ENCODE measurements at regions not wholly inside any gene's neighbourhood (a gene's known extent, or its start where the extent isn't known, plus 50 kb on each side); places are given as distances from the start of the nearest gene placed in this dataset.

DNA sequence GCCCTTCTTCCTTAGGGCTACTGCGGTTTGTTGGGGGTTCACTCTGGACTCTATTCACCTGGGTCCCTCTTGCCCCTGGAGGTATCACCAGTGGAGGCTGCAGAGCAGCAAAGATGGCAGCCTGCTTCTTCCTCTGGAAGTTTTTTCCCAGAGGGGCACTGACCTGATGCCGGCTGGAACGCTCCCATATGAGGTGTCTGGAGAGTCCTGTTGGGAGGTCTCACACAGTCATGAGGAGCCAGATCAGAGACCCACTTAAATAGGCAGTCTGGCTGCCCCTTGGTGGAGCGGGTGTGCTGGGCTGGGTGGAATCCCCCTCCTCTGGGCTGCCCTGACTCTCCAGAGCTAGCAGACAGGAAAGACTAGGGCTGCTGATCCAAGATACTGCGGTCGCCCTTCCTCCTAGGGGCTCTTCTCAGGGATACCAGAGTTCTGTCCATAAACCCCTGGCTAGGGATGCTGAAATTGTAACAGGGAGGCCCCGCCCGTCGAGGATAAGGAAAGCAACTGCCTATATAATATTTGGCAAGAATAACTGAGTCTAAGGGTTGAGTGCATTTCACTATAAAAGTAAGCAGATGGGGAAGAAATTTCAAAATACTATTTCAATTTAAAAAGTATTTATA, 140.7 kb downstream of the NOL4 start:
- TF ChIP-seq, protein P1, sequence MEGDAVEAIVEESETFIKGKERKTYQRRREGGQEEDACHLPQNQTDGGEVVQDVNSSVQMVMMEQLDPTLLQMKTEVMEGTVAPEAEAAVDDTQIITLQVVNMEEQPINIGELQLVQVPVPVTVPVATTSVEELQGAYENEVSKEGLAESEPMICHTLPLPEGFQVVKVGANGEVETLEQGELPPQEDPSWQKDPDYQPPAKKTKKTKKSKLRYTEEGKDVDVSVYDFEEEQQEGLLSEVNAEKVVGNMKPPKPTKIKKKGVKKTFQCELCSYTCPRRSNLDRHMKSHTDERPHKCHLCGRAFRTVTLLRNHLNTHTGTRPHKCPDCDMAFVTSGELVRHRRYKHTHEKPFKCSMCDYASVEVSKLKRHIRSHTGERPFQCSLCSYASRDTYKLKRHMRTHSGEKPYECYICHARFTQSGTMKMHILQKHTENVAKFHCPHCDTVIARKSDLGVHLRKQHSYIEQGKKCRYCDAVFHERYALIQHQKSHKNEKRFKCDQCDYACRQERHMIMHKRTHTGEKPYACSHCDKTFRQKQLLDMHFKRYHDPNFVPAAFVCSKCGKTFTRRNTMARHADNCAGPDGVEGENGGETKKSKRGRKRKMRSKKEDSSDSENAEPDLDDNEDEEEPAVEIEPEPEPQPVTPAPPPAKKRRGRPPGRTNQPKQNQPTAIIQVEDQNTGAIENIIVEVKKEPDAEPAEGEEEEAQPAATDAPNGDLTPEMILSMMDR (IDR thresholded peaks at IDR 0.05), result no peak
- no peak for TF ChIP-seq ZFX (IDR thresholded peaks at IDR 0.05; ENCODE audit: borderline replicate concordance)
